ENCODE measurements at regions not wholly inside any gene's neighbourhood (a gene's known extent, or its start where the extent isn't known, plus 50 kb on each side); places are given as distances from the start of the nearest gene placed in this dataset.
A peak's percentile ranks its signal among the peaks of the same experiment; 100 is the strongest.

- no peak for DNase-seq
These were observed 273.7 kb downstream of the NOL4 start for GRCh38 chr18:33951031-33951430.

GRCh38 chr18:33946336-33946735 is 278.4 kb downstream of the NOL4 start:
- DNase-seq, result no peak

GRCh38 chr18:33944493-33944892 is 280.2 kb downstream of the NOL4 start:
- no peak for DNase-seq

GRCh38 chr18:33937270-33937816 is 287.4 kb downstream of the NOL4 start:
- no peak for DNase-seq

- DNase-seq, result no peak
These were observed 290.5 kb downstream of the NOL4 start for GRCh38 chr18:33934258-33934657.

GRCh38 chr18:33928231-33928630 is 296.5 kb downstream of the NOL4 start:
- no peak for DNase-seq

GRCh38 chr18:33924576-33924975 is 300.1 kb downstream of the NOL4 start:
- peak; percentile 94 for DNase-seq

GRCh38 chr18:33923980-33924379 is 300.7 kb downstream of the NOL4 start:
- peak; percentile 99 for DNase-seq

- DNase-seq, result no peak
These were observed 306.1 kb downstream of the NOL4 start for GRCh38 chr18:33918571-33918970.

GRCh38 chr18:33916200-33916599 is 308.5 kb downstream of the NOL4 start:
- DNase-seq, result no peak

GRCh38 chr18:33914399-33914798 is 310.3 kb downstream of the NOL4 start:
- DNase-seq, result no peak

GRCh38 chr18:33906046-33906445 is 318.7 kb downstream of the NOL4 start:
- DNase-seq, result no peak

- no peak for DNase-seq
These were observed 322.7 kb downstream of the NOL4 start for GRCh38 chr18:33901894-33902512.

GRCh38 chr18:33900638-33901037 is 322.6 kb downstream of the ASXL3 start:
- DNase-seq, result no peak

- no peak for DNase-seq
These were observed 320.4 kb downstream of the ASXL3 start for GRCh38 chr18:33898427-33898826.

- no peak for DNase-seq
These were observed 300.2 kb downstream of the ASXL3 start for GRCh38 chr18:33878213-33878612.

- DNase-seq, result no peak
These were observed 297.1 kb downstream of the ASXL3 start for GRCh38 chr18:33875029-33875565.

GRCh38 chr18:33873112-33873511 is 295.1 kb downstream of the ASXL3 start:
- DNase-seq, result peak; percentile 53

GRCh38 chr18:33871363-33872025 is 293.5 kb downstream of the ASXL3 start:
- DNase-seq, result no peak

- no peak for DNase-seq
These were observed 292.0 kb downstream of the ASXL3 start for GRCh38 chr18:33870059-33870458.

GRCh38 chr18:33866386-33866785 is 288.4 kb downstream of the ASXL3 start:
- DNase-seq, result no peak

- DNase-seq, result no peak
These were observed 285.9 kb downstream of the ASXL3 start for GRCh38 chr18:33863912-33864311.

- no peak for DNase-seq
These were observed 276.8 kb downstream of the ASXL3 start for GRCh38 chr18:33854827-33855139.

- DNase-seq, result no peak
These were observed 276.2 kb downstream of the ASXL3 start for GRCh38 chr18:33854086-33854826.
